Left ventricle myocardium inferior (tissue), 1 donor: ENCODE measurements at regions not wholly inside any gene's neighbourhood (a gene's known extent, or its start where the extent isn't known, plus 50 kb on each side); places are given as distances from the start of the nearest gene placed in this dataset.

ENCODE experiments used
- DNase-seq: peaks from one replicate; pipeline ENCODE4 v3.0.0-alpha.2; 2020
- H3K27ac ChIP-seq: fragments of 200-600 bp; replicated peaks from 2 replicates; pipeline ENCODE4 v1.8.0; 2021
- H3K27me3 ChIP-seq: fragments of 200-600 bp; 2 replicates; pipeline ENCODE4 v1.8.0; 2021; ENCODE audit warnings: low read depth
- H3K36me3 ChIP-seq: fragments of 200-600 bp; 2 replicates; pipeline ENCODE4 v1.8.0; 2021
- H3K4me1 ChIP-seq: fragments of 200-600 bp; 2 replicates; pipeline ENCODE4 v1.8.0; 2021
- H3K4me3 ChIP-seq: fragments of 200-600 bp; 2 replicates; pipeline ENCODE4 v1.8.0; 2021; ENCODE audit warnings: mild to moderate bottlenecking, moderate library complexity
- H3K9me3 ChIP-seq: fragments of 200-600 bp; replicated peaks from 2 replicates; pipeline ENCODE4 v1.8.0; 2021
- CTCF ChIP-seq: fragments of 200-600 bp; IDR thresholded peaks from 2 replicates; pipeline ENCODE4 v1.8.0; 2021; ENCODE audit warnings: antibody characterized with exemption, mild to moderate bottlenecking, borderline replicate concordance
- intact Hi-C: fragments of 100-400 bp; cut with micrococcal nuclease; formaldehyde crosslinking; loops from one replicate; pipeline ENCODE4 v1.11.0; 2022
- donor health status: DM: no; HTN: yes; CAD: no; lungs with severe emphysema.

GRCh38 chr4:144901141-144901540, 196.9 kb downstream of the ANAPC10 start:
- Histone ChIP-seq H3K9me3 (no peaks in the 10 kb centered on the region), H3K27me3 (no peaks in the 10 kb centered on the region), H3K4me1 (peaks cover 13% of the 10 kb centered on the region), H3K36me3 (no peaks in the 10 kb centered on the region), H3K4me3 (no peak overlapping the region), H3K27ac (no peak overlapping the region)
- intact Hi-C loops = no loop called here
- DNase-seq = no peak
- TF ChIP-seq CTCF = no peak

- no peaks in the 10 kb centered on the region for H3K9me3 ChIP-seq
- H3K4me1 ChIP-seq = peaks cover 21% of the 10 kb centered on the region
- intact Hi-C loops = no loop called here
- TF ChIP-seq CTCF = no peak
- H3K27ac ChIP-seq = no peak overlapping the region
- no peaks in the 10 kb centered on the region for H3K36me3 ChIP-seq
- no peak for DNase-seq
- H3K27me3 ChIP-seq = no peaks in the 10 kb centered on the region
- H3K4me3 ChIP-seq = no peak overlapping the region
These were observed 195.4 kb downstream of the ANAPC10 start for GRCh38 chr4:144902614-144903013.

GRCh38 chr4:144903953-144904711, 193.9 kb downstream of the ANAPC10 start:
- no peaks in the 10 kb centered on the region for H3K27me3 ChIP-seq
- H3K36me3 ChIP-seq = no peaks in the 10 kb centered on the region
- no peak overlapping the region for H3K27ac ChIP-seq
- peaks cover 21% of the 10 kb centered on the region for H3K4me1 ChIP-seq
- intact Hi-C loops = no loop called here
- no peak overlapping the region for H3K4me3 ChIP-seq
- no peak for DNase-seq
- no peak for TF ChIP-seq CTCF
- H3K9me3 ChIP-seq = no peaks in the 10 kb centered on the region

GRCh38 chr4:144905286-144905685, 192.7 kb downstream of the ANAPC10 start:
- intact Hi-C loops = no loop called here
- Histone ChIP-seq H3K9me3 (no peaks in the 10 kb centered on the region), H3K4me3 (no peak overlapping the region), H3K27me3 (no peaks in the 10 kb centered on the region), H3K27ac (no peak overlapping the region), H3K4me1 (peaks cover 21% of the 10 kb centered on the region), H3K36me3 (no peaks in the 10 kb centered on the region)
- DNase-seq = no peak
- TF ChIP-seq CTCF = no peak

GRCh38 chr4:144906181-144906925, 191.6 kb downstream of the ANAPC10 start:
- intact Hi-C loops = no loop called here
- Histone ChIP-seq H3K27me3 (no peaks in the 10 kb centered on the region), H3K4me3 (no peak overlapping the region), H3K4me1 (peaks cover 25% of the 10 kb centered on the region), H3K36me3 (no peaks in the 10 kb centered on the region), H3K9me3 (no peaks in the 10 kb centered on the region), H3K27ac (no peak overlapping the region)
- DNase-seq = no peak
- no peak for TF ChIP-seq CTCF
